Endothelial cell of umbilical vein (primary cell): ENCODE measurements at regions not wholly inside any gene's neighbourhood (a gene's known extent, or its start where the extent isn't known, plus 50 kb on each side); places are given as distances from the start of the nearest gene placed in this dataset.

Experiments
- EZH2 ChIP-seq: IDR thresholded peaks from 2 replicates; pipeline ENCODE4 v1.6.1; 2012; ENCODE audit warnings: borderline replicate concordance, low read depth, mild to moderate bottlenecking, moderate library complexity, low read length, inconsistent platforms; ENCODE audit not compliant: severe bottlenecking
- FOS ChIP-seq: IDR thresholded peaks from 2 replicates; pipeline ENCODE4 v1.6.1; 2011; ENCODE audit warnings: mild to moderate bottlenecking, low read length, moderate library complexity, borderline replicate concordance; ENCODE audit not compliant: insufficient read depth
- GATA2 ChIP-seq: IDR thresholded peaks from 2 replicates; pipeline ENCODE4 v1.7.0; 2011; ENCODE audit warnings: low read depth, mild to moderate bottlenecking, moderate library complexity, mixed read lengths, low read length; ENCODE audit not compliant: insufficient read length, insufficient read depth
- JUN ChIP-seq: IDR thresholded peaks from 2 replicates; pipeline ENCODE4 v1.6.1; 2011; ENCODE audit warnings: borderline replicate concordance, low read depth; ENCODE audit not compliant: insufficient read length, insufficient read depth
- MAX ChIP-seq: IDR thresholded peaks from 2 replicates; pipeline ENCODE4 v1.6.1; 2011; ENCODE audit not compliant: insufficient read depth, insufficient read length
- MYC ChIP-seq: IDR thresholded peaks from one replicate; pipeline ENCODE4 v1.6.1; 2011; ENCODE audit warnings: mild to moderate bottlenecking, low read depth, low read length
- POLR2A ChIP-seq: IDR thresholded peaks from 2 replicates; pipeline ENCODE4 v1.6.1; 2012; ENCODE audit warnings: low read depth, mild to moderate bottlenecking, control low read depth, low read length
- POLR2AphosphoS5 ChIP-seq: IDR thresholded peaks from 2 replicates; pipeline ENCODE4 v1.6.1; 2012; ENCODE audit warnings: low read depth, mild to moderate bottlenecking, control low read depth, low read length, moderate library complexity; ENCODE audit not compliant: insufficient read depth
- TF ChIP-seq, protein P1 (sequence below), 2 donors: IDR thresholded peaks; 1 replicate in 1 of 2; 2 replicates in 1 of 2; pipeline ENCODE4 v1.5.1; 2011; ENCODE audit warnings: low read length in 2 of 2, mild to moderate bottlenecking in 2 of 2, moderate library complexity in 2 of 2, control low read depth in 1 of 2, inconsistent platforms in 1 of 2, low read depth in 1 of 2; ENCODE audit not compliant: insufficient read depth in 1 of 2; ENCODE audit errors: extremely low read depth in 1 of 2

DNA sequence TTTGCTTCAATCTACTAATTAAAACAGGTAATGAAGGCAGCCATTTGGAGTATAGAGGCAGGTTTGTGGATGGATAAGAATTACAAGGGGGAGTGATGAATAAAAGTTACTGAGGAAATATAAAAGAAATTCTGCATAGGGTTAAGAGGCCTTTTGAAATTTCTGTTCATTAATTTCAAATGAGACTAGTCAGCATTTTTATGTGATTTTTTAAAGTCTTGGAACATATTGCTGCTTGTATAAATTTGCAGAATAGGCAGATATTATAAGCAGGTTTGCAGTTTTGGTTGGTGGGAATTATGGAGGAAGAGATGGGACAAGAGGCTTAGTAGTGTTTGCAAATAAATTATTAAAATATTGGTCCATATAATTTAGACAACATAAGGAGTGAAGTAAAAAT is 750.4 kb upstream of the AGA start:
- TF ChIP-seq, protein P1, sequence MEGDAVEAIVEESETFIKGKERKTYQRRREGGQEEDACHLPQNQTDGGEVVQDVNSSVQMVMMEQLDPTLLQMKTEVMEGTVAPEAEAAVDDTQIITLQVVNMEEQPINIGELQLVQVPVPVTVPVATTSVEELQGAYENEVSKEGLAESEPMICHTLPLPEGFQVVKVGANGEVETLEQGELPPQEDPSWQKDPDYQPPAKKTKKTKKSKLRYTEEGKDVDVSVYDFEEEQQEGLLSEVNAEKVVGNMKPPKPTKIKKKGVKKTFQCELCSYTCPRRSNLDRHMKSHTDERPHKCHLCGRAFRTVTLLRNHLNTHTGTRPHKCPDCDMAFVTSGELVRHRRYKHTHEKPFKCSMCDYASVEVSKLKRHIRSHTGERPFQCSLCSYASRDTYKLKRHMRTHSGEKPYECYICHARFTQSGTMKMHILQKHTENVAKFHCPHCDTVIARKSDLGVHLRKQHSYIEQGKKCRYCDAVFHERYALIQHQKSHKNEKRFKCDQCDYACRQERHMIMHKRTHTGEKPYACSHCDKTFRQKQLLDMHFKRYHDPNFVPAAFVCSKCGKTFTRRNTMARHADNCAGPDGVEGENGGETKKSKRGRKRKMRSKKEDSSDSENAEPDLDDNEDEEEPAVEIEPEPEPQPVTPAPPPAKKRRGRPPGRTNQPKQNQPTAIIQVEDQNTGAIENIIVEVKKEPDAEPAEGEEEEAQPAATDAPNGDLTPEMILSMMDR (IDR thresholded peaks at IDR 0.05; ENCODE audit: extremely low read depth in 1 of 2, insufficient read depth in 1 of 2, low read depth in 1 of 2, low read length in 2 of 2) = no peak
- TF ChIP-seq POLR2AphosphoS5 (no peak), POLR2A (no peak), EZH2 (no peak), GATA2 (no peak), JUN (no peak), MAX (no peak), MYC (no peak), FOS (no peak)
